HepG2 (cell line): ENCODE measurements at regions not wholly inside any gene's neighbourhood (a gene's known extent, or its start where the extent isn't known, plus 50 kb on each side); places are given as distances from the start of the nearest gene placed in this dataset.

ENCODE experiments used
- ATAC-seq: fragments of 200-7000 bp; cut with Tn5 transposase; 3 replicates; pipeline ENCODE4 v1.9.1; 2020; ENCODE audit warnings: mild to moderate bottlenecking, moderate library complexity
- BruUV-seq: library from RNA; stranded (reverse); fragments of 400-500 nt; replicated peaks from 2 replicates; lab custom pipeline; 2021; lab: Mats Ljungman, UMichigan
- CTCF ChIA-PET: fragments of 300-600 bp; formaldehyde crosslinking; extraction: SDS; loops from one replicate; lab custom pipeline; 2021; ENCODE audit warnings: low total read pairs, inconsistent platforms, low intra/inter-chr PET ratio; lab: Yijun Ruan, JAX
- POLR2A ChIA-PET: fragments of 350-600 bp; sonication (Branson Sonifier 250); formaldehyde crosslinking; loops from one replicate; lab custom pipeline; 2020; ENCODE audit warnings: antibody characterized with exemption, inconsistent platforms; lab: Yijun Ruan, JAX
- DNase-seq: peaks from one replicate; pipeline ENCODE4 v3.0.0-alpha.2; 2015; ENCODE audit warnings: low spot score
- FAIRE-seq: peaks from 3 replicates; lab custom pipeline; 2011; peaks lifted over from hg19 to GRCh38; lab: Jason Lieb, UNC
- H2AFZ ChIP-seq: one replicate; pipeline ENCODE4 v1.6.1; 2011; ENCODE audit warnings: low read length, inconsistent platforms
- H3K27ac ChIP-seq: fragments of 300-600 bp; 3 replicates; pipeline ENCODE4 v1.8.0; 2011; ENCODE audit warnings: mixed run types, mild to moderate bottlenecking, mixed read lengths, low read length, inconsistent platforms; ENCODE audit not compliant: insufficient read depth; ENCODE audit errors: extremely low read length
- H3K27me3 ChIP-seq, 2 experiments: fragments of 200-600 bp in 1 of 2; 2 replicates in 1 of 2; 3 replicates in 1 of 2; pipeline versions ENCODE4 v1.6.0 to v1.8.0; 2011; ENCODE audit warnings: low read length in 2 of 2, mild to moderate bottlenecking in 2 of 2, moderate library complexity in 2 of 2, inconsistent platforms in 1 of 2; ENCODE audit not compliant: insufficient read depth in 2 of 2, control insufficient read depth in 1 of 2
- H3K36me3 ChIP-seq, 2 experiments: fragments of 200-600 bp in 1 of 2; replicated peaks in 1 of 2; 2 replicates in 1 of 2; 3 replicates in 1 of 2; pipeline versions ENCODE4 v1.5.1 to v1.8.0; 2011; ENCODE audit warnings: low read length in 2 of 2, inconsistent platforms in 1 of 2; ENCODE audit not compliant: insufficient read depth in 2 of 2, control insufficient read depth in 1 of 2
- H3K4me1 ChIP-seq: 2 replicates; pipeline ENCODE4 v1.5.1; 2012; ENCODE audit warnings: low read length, inconsistent platforms; ENCODE audit not compliant: insufficient read depth
- H3K4me2 ChIP-seq: 2 replicates; pipeline ENCODE4 v1.6.0; 2011; ENCODE audit warnings: low read depth, low read length, inconsistent platforms
- H3K4me3 ChIP-seq, 3 experiments: fragments of 200-600 bp in 1 of 3; sonication (generic), shearing (Covaris generic) in 1 of 3; replicated peaks in 1 of 3; 2 replicates each; pipeline ENCODE4 v1.5.1; 2011 to 2016; ENCODE audit warnings: low read length in 3 of 3, inconsistent platforms in 2 of 3, low read depth in 2 of 3, mild to moderate bottlenecking in 2 of 3, control low read depth in 1 of 3, mixed read lengths in 1 of 3; ENCODE audit not compliant: insufficient read depth in 1 of 3
- H3K79me2 ChIP-seq: one replicate; pipeline ENCODE4 v1.6.1; 2011; ENCODE audit warnings: low read length, inconsistent platforms; ENCODE audit not compliant: insufficient read depth
- H3K9ac ChIP-seq: 2 replicates; pipeline ENCODE4 v1.6.0; 2011; ENCODE audit warnings: mild to moderate bottlenecking, low read depth, low read length, inconsistent platforms; ENCODE audit not compliant: insufficient read depth
- H3K9me3 ChIP-seq: 2 replicates; pipeline ENCODE4 v1.5.1; 2012; ENCODE audit warnings: mild to moderate bottlenecking, low read length
- H4K20me1 ChIP-seq: 2 replicates; pipeline ENCODE4 v1.6.0; 2011; ENCODE audit warnings: inconsistent platforms, mild to moderate bottlenecking, low read length, moderate library complexity; ENCODE audit not compliant: insufficient read depth
- EEA1 ChIP-seq: sonication (generic); formaldehyde crosslinking; IDR thresholded peaks from 2 replicates; pipeline ENCODE4 v1.5.1; 2020; ENCODE audit warnings: mild to moderate bottlenecking, missing genetic modification reagents, borderline replicate concordance
- GTF3A ChIP-seq: sonication (generic); formaldehyde crosslinking; conservative IDR thresholded peaks from 2 replicates; pipeline ENCODE4 v1.4.0; 2020; ENCODE audit warnings: mild to moderate bottlenecking, missing genetic modification reagents
- HHEX ChIP-seq: IDR thresholded peaks from 2 replicates; pipeline ENCODE4 v1.6.1; 2016; ENCODE audit warnings: control low read depth
- HNRNPUL1 ChIP-seq: fragments of 200-400 bp; formaldehyde crosslinking; IDR thresholded peaks from 2 replicates; pipeline ENCODE4 v1.6.1; 2017; ENCODE audit warnings: low read depth, mild to moderate bottlenecking, low read length, moderate library complexity
- HOXA5 ChIP-seq: sonication (generic); formaldehyde crosslinking; IDR thresholded peaks from 2 replicates; pipeline ENCODE4 v1.4.0; 2020; ENCODE audit warnings: missing genetic modification reagents
- SNRNP70 ChIP-seq: fragments of 200-400 bp; formaldehyde crosslinking; IDR thresholded peaks from 2 replicates; pipeline ENCODE4 v1.6.1; 2017; ENCODE audit warnings: mild to moderate bottlenecking, low read depth, low read length, moderate library complexity
- ZFP41 ChIP-seq: sonication (generic); formaldehyde crosslinking; IDR thresholded peaks from 2 replicates; pipeline ENCODE4 v1.4.0; 2020; ENCODE audit warnings: mild to moderate bottlenecking, missing genetic modification reagents, borderline replicate concordance
- ZFP82 ChIP-seq: sonication (generic); formaldehyde crosslinking; IDR thresholded peaks from 2 replicates; pipeline ENCODE4 v1.5.1; 2020; ENCODE audit warnings: mild to moderate bottlenecking, missing genetic modification reagents, borderline replicate concordance
- ZNF10 ChIP-seq: sonication (generic); formaldehyde crosslinking; IDR thresholded peaks from 2 replicates; pipeline ENCODE4 v1.4.0; 2020; ENCODE audit warnings: mild to moderate bottlenecking, low read depth, missing genetic modification reagents, borderline replicate concordance
- WGBS: methylation state at CpG from one replicate; pipeline ENCODE4 v1.1.6; 2017; ENCODE audit warnings: low lambda C conversion rate; 5-methylcytosine and 5-hydroxymethylcytosine counted together
- in situ Hi-C: cut with HindIII; loops from 2 replicates; pipeline ENCODE4 v1.10.0; 2017; ENCODE audit warnings: low pct_unique_long_range_greater_than_20kb; ENCODE audit not compliant: extremely low pct_ligation_motif_present
- intact Hi-C: fragments of 100-400 bp; cut with micrococcal nuclease; formaldehyde crosslinking; loops from one replicate; pipeline ENCODE4 v1.10.0; 2022; ENCODE audit not compliant: unreplicated experiment
- TF ChIP-seq, protein P1 (sequence below): sonication (generic); formaldehyde crosslinking; IDR thresholded peaks from 2 replicates; pipeline ENCODE4 v1.4.0; 2020; ENCODE audit warnings: mild to moderate bottlenecking, missing genetic modification reagents
- TF ChIP-seq, protein P2 (sequence below): sonication (generic); formaldehyde crosslinking; IDR thresholded peaks from 2 replicates; pipeline ENCODE4 v1.4.0; 2020; ENCODE audit warnings: missing genetic modification reagents, mild to moderate bottlenecking, borderline replicate concordance
- TF ChIP-seq, protein P3 (sequence below): sonication (generic); formaldehyde crosslinking; IDR thresholded peaks from 2 replicates; pipeline ENCODE4 v1.4.0; 2020; ENCODE audit warnings: missing genetic modification reagents

DNA sequence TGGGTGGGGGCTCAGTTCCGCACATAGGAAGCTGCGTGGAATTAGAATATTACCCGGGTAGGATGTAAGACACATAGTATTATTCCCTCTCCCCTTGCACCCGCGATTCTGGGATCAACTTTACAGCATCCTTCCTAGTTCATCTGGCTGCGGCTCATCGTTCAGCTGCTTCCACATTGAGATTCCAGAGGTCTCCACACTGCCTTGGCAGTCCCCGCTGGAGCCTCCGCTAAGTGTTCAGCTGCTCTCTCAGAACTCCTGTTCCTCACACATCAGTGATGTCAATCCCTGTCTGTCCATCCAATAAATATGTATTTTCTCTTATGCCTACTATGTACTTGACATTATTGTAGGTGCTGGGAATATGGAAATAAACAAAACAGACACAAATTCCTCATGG, 135.6 kb upstream of the SYT6 start:
- in situ Hi-C loops = loop anchor here (25.0 kb wide), 1 partner anchor 452 kb away; no protein-coding TSS in a partner anchor
- intact Hi-C loops = loop anchor here (10.0 kb wide), 1 partner anchor 455 kb away; no protein-coding TSS in a partner anchor
- TF ChIP-seq HOXA5 (CRISPR knock-in tag) = no peak
- TF ChIP-seq GTF3A (CRISPR knock-in tag) = no peak
- no peak for TF ChIP-seq ZNF10
- TF ChIP-seq ZFP82 (CRISPR knock-in tag) = no peak
- no peak for TF ChIP-seq EEA1 (CRISPR knock-in tag)
- TF ChIP-seq, protein P1, sequence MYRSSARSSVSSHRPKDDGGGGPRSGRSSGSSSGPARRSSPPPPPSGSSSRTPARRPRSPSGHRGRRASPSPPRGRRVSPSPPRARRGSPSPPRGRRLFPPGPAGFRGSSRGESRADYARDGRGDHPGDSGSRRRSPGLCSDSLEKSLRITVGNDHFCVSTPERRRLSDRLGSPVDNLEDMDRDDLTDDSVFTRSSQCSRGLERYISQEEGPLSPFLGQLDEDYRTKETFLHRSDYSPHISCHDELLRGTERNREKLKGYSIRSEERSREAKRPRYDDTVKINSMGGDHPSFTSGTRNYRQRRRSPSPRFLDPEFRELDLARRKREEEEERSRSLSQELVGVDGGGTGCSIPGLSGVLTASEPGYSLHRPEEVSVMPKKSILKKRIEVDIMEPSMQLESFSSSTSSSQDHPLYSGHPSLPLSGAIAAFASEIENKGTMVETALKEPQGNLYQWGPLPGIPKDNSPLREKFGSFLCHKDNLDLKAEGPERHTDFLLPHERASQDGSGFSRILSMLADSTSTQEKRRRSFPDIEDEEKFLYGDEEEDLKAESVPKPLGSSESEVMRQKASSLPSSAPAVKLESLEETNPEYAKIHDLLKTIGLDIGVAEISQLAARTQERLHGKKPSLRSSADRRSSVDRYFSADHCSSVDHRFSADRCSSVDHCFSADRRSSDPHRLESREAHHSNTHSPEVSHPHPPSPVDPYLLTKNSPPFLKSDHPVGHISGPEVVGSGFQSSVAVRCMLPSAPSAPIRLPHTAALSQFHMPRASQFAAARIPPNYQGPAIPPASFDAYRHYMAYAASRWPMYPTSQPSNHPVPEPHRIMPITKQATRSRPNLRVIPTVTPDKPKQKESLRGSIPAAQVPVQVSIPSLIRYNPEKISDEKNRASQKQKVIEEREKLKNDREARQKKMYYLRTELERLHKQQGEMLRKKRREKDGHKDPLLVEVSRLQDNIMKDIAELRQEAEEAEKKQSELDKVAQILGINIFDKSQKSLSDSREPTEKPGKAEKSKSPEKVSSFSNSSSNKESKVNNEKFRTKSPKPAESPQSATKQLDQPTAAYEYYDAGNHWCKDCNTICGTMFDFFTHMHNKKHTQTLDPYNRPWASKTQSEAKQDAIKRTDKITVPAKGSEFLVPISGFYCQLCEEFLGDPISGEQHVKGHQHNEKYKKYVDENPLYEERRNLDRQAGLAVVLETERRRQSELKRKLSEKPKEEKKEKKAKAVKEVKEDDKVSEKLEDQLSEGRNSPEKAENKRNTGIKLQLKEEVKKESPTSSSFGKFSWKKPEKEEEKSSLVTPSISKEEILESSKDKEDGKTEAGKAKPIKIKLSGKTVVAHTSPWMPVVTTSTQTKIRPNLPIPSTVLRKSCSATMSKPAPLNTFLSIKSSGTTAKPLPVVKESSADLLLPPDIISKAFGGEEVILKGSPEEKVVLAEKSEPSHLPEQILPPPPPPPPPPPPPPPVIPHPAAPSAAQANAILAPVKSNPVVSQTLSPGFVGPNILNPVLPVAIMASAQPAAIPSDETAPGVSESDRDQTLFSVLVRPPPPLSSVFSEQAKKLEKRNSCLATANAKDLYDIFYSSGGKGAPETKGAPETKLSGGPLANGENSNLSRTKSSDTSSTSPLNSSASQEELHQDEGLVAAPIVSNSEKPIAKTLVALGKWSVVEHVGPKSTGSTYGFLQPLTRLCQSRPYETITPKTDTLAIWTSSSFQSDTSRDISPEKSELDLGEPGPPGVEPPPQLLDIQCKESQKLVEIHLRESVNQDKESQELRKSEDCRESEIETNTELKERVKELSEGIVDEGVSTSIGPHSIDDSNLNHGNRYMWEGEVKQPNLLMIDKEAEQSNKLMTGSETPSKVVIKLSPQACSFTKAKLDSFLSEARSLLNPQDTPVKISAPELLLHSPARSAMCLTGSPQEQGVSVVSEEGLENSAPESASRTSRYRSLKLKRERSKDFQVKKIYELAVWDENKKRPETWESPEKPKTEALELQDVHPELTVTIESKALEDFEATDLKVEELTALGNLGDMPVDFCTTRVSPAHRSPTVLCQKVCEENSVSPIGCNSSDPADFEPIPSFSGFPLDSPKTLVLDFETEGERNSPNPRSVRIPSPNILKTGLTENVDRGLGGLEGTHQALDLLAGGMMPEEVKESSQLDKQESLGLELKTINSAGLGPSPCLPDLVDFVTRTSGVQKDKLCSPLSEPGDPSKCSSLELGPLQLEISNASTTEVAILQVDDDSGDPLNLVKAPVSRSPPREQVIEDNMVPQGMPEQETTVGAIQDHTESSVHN (CRISPR knock-in tag) = no peak
- TF ChIP-seq, protein P2, sequence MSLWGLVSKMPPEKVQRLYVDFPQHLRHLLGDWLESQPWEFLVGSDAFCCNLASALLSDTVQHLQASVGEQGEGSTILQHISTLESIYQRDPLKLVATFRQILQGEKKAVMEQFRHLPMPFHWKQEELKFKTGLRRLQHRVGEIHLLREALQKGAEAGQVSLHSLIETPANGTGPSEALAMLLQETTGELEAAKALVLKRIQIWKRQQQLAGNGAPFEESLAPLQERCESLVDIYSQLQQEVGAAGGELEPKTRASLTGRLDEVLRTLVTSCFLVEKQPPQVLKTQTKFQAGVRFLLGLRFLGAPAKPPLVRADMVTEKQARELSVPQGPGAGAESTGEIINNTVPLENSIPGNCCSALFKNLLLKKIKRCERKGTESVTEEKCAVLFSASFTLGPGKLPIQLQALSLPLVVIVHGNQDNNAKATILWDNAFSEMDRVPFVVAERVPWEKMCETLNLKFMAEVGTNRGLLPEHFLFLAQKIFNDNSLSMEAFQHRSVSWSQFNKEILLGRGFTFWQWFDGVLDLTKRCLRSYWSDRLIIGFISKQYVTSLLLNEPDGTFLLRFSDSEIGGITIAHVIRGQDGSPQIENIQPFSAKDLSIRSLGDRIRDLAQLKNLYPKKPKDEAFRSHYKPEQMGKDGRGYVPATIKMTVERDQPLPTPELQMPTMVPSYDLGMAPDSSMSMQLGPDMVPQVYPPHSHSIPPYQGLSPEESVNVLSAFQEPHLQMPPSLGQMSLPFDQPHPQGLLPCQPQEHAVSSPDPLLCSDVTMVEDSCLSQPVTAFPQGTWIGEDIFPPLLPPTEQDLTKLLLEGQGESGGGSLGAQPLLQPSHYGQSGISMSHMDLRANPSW (CRISPR knock-in tag) = no peak
- TF ChIP-seq SNRNP70 = no peak
- no peak for TF ChIP-seq ZFP41 (CRISPR knock-in tag)
- TF ChIP-seq HNRNPUL1 = no peak
- TF ChIP-seq HHEX (CRISPR knock-in tag) = no peak
- TF ChIP-seq, protein P3, sequence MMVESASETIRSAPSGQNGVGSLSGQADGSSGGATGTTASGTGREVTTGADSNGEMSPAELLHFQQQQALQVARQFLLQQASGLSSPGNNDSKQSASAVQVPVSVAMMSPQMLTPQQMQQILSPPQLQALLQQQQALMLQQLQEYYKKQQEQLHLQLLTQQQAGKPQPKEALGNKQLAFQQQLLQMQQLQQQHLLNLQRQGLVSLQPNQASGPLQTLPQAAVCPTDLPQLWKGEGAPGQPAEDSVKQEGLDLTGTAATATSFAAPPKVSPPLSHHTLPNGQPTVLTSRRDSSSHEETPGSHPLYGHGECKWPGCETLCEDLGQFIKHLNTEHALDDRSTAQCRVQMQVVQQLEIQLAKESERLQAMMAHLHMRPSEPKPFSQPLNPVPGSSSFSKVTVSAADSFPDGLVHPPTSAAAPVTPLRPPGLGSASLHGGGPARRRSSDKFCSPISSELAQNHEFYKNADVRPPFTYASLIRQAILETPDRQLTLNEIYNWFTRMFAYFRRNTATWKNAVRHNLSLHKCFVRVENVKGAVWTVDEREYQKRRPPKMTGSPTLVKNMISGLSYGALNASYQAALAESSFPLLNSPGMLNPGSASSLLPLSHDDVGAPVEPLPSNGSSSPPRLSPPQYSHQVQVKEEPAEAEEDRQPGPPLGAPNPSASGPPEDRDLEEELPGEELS (CRISPR knock-in tag) = no peak

More for the DNA sequence above, 135.6 kb upstream of the SYT6 start:
- POLR2A ChIA-PET = interaction anchor here (0.8 kb wide), 1 partner anchor 477 kb away, joined by 3 read pairs; the partner anchor contains the start of gene RSBN1
- no peak for FAIRE-seq
- BruUV-seq = no TSS peak
- no peak overlapping the region for H3K4me2 ChIP-seq
- H3K36me3 ChIP-seq = no peaks in the 10 kb centered on the region
- H3K79me2 ChIP-seq = no peaks in the 10 kb centered on the region
- 38% methylated on average over 9 of the region's 9 CpGs for WGBS
- CTCF ChIA-PET = no interaction called here
- no peaks in the 10 kb centered on the region for H3K4me1 ChIP-seq
- H3K27me3 ChIP-seq = peaks cover 0 to 12% of the 10 kb centered on the region in 2 experiments; a peak in 1 of 5 replicates
- DNase-seq = no peak
- H3K4me3 ChIP-seq = no peak overlapping the region
- no peak for ATAC-seq
- H4K20me1 ChIP-seq = no peaks in the 10 kb centered on the region
- H3K9me3 ChIP-seq = no peaks in the 10 kb centered on the region
- H2AFZ ChIP-seq = no peak overlapping the region
- no peak overlapping the region for H3K9ac ChIP-seq
- no peak overlapping the region for H3K27ac ChIP-seq
